Right lobe of liver (tissue), 6 donors: ENCODE measurements at regions not wholly inside any gene's neighbourhood (a gene's known extent, or its start where the extent isn't known, plus 50 kb on each side); places are given as distances from the start of the nearest gene placed in this dataset.

Experiments
- ATAC-seq, 4 donors: fragments of 200-7000 bp; cut with Tn5 transposase; one replicate each; pipeline ENCODE4 v1.9.1; 2020; ENCODE audit warnings: mild to moderate bottlenecking in 4 of 4, moderate library complexity in 4 of 4
- DNase-seq, 3 donors: peaks; one replicate each; pipeline ENCODE4 v3.0.0-alpha.2; 2020
- H3K27ac ChIP-seq, 3 donors: fragments of 200-600 bp; one replicate each; pipeline ENCODE4 v1.8.0; 2022
- H3K27me3 ChIP-seq, 2 donors: fragments of 200-600 bp; one replicate each; pipeline ENCODE4 v1.8.0; 2022
- H3K36me3 ChIP-seq, 4 donors: fragments of 200-600 bp; sonication (generic) in 1 of 4; one replicate each; pipeline versions ENCODE4 v1.5.1 to v1.8.0; 2017 to 2022; ENCODE audit warnings: control low read depth in 1 of 4
- H3K4me1 ChIP-seq, 4 donors: fragments of 200-600 bp; sonication (generic) in 1 of 4; one replicate each; pipeline versions ENCODE4 v1.5.1 to v1.8.0; 2017 to 2022; ENCODE audit warnings: control low read depth in 1 of 4
- H3K4me3 ChIP-seq, 3 donors: fragments of 200-600 bp; one replicate each; pipeline ENCODE4 v1.8.0; 2022
- H3K9me3 ChIP-seq, 4 donors: fragments of 200-600 bp; sonication (generic) in 1 of 4; one replicate each; pipeline versions ENCODE4 v1.5.1 to v1.8.0; 2017 to 2022; ENCODE audit warnings: control low read depth in 1 of 4
- POLR2A ChIP-seq: fragments of 450-650 bp; IDR thresholded peaks from one replicate; pipeline ENCODE4 v1.6.1; 2017; ENCODE audit warnings: antibody characterized with exemption, mild to moderate bottlenecking
- WGBS: methylation state at CpG from one replicate; pipeline ENCODE4 v1.1.6; 2018; ENCODE audit warnings: low coverage, low lambda C conversion rate; ENCODE audit not compliant: insufficient coverage; ENCODE audit errors: missing lambda C conversion rate; 5-methylcytosine and 5-hydroxymethylcytosine counted together
- intact Hi-C, 2 donors: fragments of 100-400 bp; cut with DNase I; formaldehyde crosslinking; loops; one replicate each; pipeline versions ENCODE4 v1.11.2 to v1.14.1; 2022
- TF ChIP-seq, protein P1 (sequence below), 4 donors: fragments of 200-600 bp in 3 of 4; fragments of 450-650 bp in 1 of 4; IDR thresholded peaks; one replicate each; pipeline versions ENCODE4 v1.5.1 to v1.8.0; 2016 to 2022; ENCODE audit warnings: antibody characterized with exemption in 4 of 4, mild to moderate bottlenecking in 2 of 4
- donor health status: DM: no; HTN: yes; CAD: no.
- donor health status: DM: no; HTN: no; CAD: no.
- donor health status: DM: no; HTN: no; CAD: no.
- donor health status: DM: no; HTN: yes; CAD: no.
- donor health status: DM: no; HTN: yes; CAD: no.

- no peak for TF ChIP-seq POLR2A
- TF ChIP-seq, protein P1, sequence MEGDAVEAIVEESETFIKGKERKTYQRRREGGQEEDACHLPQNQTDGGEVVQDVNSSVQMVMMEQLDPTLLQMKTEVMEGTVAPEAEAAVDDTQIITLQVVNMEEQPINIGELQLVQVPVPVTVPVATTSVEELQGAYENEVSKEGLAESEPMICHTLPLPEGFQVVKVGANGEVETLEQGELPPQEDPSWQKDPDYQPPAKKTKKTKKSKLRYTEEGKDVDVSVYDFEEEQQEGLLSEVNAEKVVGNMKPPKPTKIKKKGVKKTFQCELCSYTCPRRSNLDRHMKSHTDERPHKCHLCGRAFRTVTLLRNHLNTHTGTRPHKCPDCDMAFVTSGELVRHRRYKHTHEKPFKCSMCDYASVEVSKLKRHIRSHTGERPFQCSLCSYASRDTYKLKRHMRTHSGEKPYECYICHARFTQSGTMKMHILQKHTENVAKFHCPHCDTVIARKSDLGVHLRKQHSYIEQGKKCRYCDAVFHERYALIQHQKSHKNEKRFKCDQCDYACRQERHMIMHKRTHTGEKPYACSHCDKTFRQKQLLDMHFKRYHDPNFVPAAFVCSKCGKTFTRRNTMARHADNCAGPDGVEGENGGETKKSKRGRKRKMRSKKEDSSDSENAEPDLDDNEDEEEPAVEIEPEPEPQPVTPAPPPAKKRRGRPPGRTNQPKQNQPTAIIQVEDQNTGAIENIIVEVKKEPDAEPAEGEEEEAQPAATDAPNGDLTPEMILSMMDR (IDR thresholded peaks at IDR 0.05) = no peak
- intact Hi-C loops = no loop called here
- Histone ChIP-seq H3K27me3 (no peaks in the 10 kb centered on the region), H3K27ac (no peak overlapping the region), H3K36me3 (no peaks in the 10 kb centered on the region), H3K9me3 (no peaks in the 10 kb centered on the region), H3K4me3 (no peak overlapping the region), H3K4me1 (no peaks in the 10 kb centered on the region)
- ATAC-seq (no peak), DNase-seq (no peak)
- WGBS = 0% methylated on average over 1 of the region's 1 CpG
These were observed 238.9 kb upstream of the PRMT6 start for GRCh38 chr1:106817575-106817974.

DNA sequence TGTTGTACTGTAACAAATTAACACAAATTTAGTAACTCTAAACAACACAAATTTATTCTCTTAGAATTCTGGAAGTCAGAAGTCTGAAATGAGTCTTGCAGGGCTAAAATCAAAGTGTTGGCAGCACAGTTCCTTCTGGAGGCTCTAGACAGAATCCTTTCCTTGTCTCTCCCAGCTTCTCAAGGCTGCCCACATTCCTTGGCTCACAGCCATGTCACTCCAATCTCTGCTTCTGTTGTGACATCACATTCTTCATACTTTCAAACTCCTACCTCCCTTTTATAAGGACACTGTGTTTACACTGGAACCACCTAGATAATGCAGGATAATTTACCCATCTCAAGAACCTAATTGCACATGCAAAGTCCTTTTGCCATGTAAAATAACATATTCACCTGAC is 225.0 kb upstream of the PRMT6 start:
- no peaks in the 10 kb centered on the region for H3K27me3 ChIP-seq
- H3K4me1 ChIP-seq = no peaks in the 10 kb centered on the region
- H3K27ac ChIP-seq = no peak overlapping the region
- H3K9me3 ChIP-seq = no peaks in the 10 kb centered on the region
- ATAC-seq (no peak), DNase-seq (no peak)
- intact Hi-C loops = no loop called here
- H3K4me3 ChIP-seq = no peak overlapping the region
- H3K36me3 ChIP-seq = no peaks in the 10 kb centered on the region
- TF ChIP-seq, protein P1 (IDR thresholded peaks at IDR 0.05) = no peak
- TF ChIP-seq POLR2A = no peak

DNA sequence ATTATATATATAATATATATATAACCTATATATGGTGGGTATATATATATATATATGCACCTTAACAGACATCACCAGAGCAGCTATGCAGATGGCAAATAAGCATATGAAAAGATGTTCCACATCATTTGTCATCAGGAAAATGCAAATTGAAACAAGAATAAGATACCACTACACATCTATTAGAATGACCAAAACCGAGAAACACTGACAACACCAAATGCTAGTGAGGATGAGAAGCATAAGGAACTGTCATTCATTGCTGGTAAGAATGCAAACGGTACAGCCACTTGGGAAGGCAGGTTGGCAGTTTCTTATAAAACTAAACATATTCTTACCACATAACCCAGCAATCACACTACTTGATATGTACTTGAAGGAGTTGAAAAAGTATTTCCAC is 219.8 kb upstream of the PRMT6 start:
- TF ChIP-seq POLR2A = no peak
- TF ChIP-seq, protein P1 (IDR thresholded peaks at IDR 0.05) = no peak
- intact Hi-C loops = no loop called here
- ATAC-seq = no peak
- Histone ChIP-seq H3K27me3 (no peaks in the 10 kb centered on the region), H3K36me3 (no peaks in the 10 kb centered on the region), H3K27ac (no peak overlapping the region), H3K4me1 (no peaks in the 10 kb centered on the region), H3K4me3 (no peak overlapping the region), H3K9me3 (no peaks in the 10 kb centered on the region)
- 25% methylated on average over 2 of the region's 2 CpGs for WGBS
- no peak for DNase-seq

GRCh38 chr1:106843518-106843917 is 213.0 kb upstream of the PRMT6 start:
- Histone ChIP-seq H3K27me3 (no peaks in the 10 kb centered on the region), H3K4me3 (no peak overlapping the region), H3K9me3 (no peaks in the 10 kb centered on the region), H3K36me3 (no peaks in the 10 kb centered on the region), H3K4me1 (no peaks in the 10 kb centered on the region), H3K27ac (no peak overlapping the region)
- TF ChIP-seq, protein P1 (IDR thresholded peaks at IDR 0.05) = no peak
- no peak for TF ChIP-seq POLR2A
- intact Hi-C loops = no loop called here
- ATAC-seq (no peak), DNase-seq (no peak)
- 12% methylated on average over 4 of the region's 4 CpGs for WGBS

- intact Hi-C loops = no loop called here
- no peaks in the 10 kb centered on the region for H3K27me3 ChIP-seq
- DNase-seq (no peak), ATAC-seq (no peak)
- H3K27ac ChIP-seq = no peak overlapping the region
- 50% methylated on average over 1 of the region's 1 CpG for WGBS
- no peaks in the 10 kb centered on the region for H3K9me3 ChIP-seq
- no peak overlapping the region for H3K4me3 ChIP-seq
- no peaks in the 10 kb centered on the region for H3K4me1 ChIP-seq
- H3K36me3 ChIP-seq = no peaks in the 10 kb centered on the region
- no peak for TF ChIP-seq POLR2A
- TF ChIP-seq, protein P1 (IDR thresholded peaks at IDR 0.05) = no peak
These were observed 209.8 kb upstream of the PRMT6 start for GRCh38 chr1:106846656-106847055.
